Activated naive CD4-positive, alpha-beta T cell treated with anti-CD3 and anti-CD28 coated beads for 36 hours (primary cell): ENCODE measurements at regions not wholly inside any gene's neighbourhood (a gene's known extent, or its start where the extent isn't known, plus 50 kb on each side); places are given as distances from the start of the nearest gene placed in this dataset.
A peak's percentile ranks its signal among the peaks of the same experiment; 100 is the strongest.

Experiments
- CTCF ChIA-PET: fragments of 350-600 bp; sonication (Branson Sonifier 250); formaldehyde crosslinking; loops from one replicate; lab custom pipeline; 2021; ENCODE audit warnings: antibody characterized with exemption; lab: Charles Lee
- DNase-seq: peaks from one replicate; pipeline ENCODE4 v3.0.0-alpha.2; 2020
- H3K27ac Mint-ChIP-seq: one replicate; pipeline ENCODE4 v1.8.0; 2021; ENCODE audit warnings: mild to moderate bottlenecking, mixed read lengths
- H3K27me3 Mint-ChIP-seq: one replicate; pipeline ENCODE4 v1.8.0; 2021; ENCODE audit warnings: low read depth, mixed read lengths
- H3K36me3 Mint-ChIP-seq: one replicate; pipeline ENCODE4 v1.8.0; 2021; ENCODE audit warnings: low read depth, mixed read lengths
- H3K4me1 Mint-ChIP-seq: one replicate; pipeline ENCODE4 v1.8.0; 2021; ENCODE audit warnings: low read depth, mixed read lengths
- H3K4me3 Mint-ChIP-seq: one replicate; pipeline ENCODE4 v1.8.0; 2021; ENCODE audit warnings: mild to moderate bottlenecking, moderate library complexity, mixed read lengths
- H3K9me3 Mint-ChIP-seq: one replicate; pipeline ENCODE4 v1.8.0; 2021; ENCODE audit warnings: mixed read lengths
- intact Hi-C: fragments of 100-400 bp; cut with micrococcal nuclease; formaldehyde crosslinking; loops from one replicate; pipeline ENCODE4 v1.15.1; 2023

DNA sequence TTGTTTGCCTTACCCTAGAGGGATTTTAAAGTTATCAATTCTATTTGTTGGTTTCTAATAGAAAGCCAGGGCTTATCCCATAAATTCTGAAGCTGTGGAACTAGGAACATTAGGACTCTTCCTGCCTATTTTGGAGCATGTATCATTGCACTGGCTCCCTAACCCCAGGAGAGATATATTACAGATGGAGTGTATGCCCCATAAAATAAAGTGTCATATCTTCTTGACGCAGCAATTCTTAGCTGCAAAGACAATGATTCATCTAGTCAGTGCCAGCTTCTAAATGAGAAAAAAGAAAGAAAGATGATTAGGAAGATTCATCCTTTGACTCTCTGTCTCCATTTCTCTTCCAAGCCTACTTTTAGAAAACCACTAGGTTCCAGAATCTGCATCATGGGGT is 74.8 kb upstream of the MAGI1 start:
- CTCF ChIA-PET: no interaction called here
- Mint-ChIP-seq H3K27me3 (peaks cover 7% of the 10 kb centered on the region), H3K36me3 (no peaks in the 10 kb centered on the region), H3K4me3 (no peak overlapping the region), H3K27ac (no peak overlapping the region), H3K4me1 (no peaks in the 10 kb centered on the region), H3K9me3 (no peaks in the 10 kb centered on the region)
- DNase-seq: no peak
- intact Hi-C loops: no loop called here

DNA sequence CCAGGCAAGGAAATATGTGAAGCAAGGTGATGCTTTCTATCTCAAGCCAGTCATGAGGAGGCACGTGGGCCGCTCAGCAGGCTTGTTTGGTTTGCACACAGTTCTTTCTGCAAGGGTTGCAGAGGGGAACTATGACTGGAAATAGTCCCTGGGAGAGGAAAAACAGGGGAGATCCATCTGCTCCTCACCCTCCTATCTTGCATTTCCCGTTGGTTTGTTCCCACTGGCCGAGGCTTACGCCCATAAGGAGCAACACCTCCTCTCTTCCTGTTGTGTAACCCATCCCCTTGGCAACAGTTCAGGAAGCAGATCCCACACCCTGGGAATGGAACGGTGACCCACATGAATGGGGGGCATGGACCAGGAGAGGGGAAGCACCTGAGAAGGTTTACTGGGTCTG is 72.1 kb upstream of the MAGI1 start:
- Mint-ChIP-seq H3K36me3 (no peaks in the 10 kb centered on the region), H3K9me3 (no peaks in the 10 kb centered on the region), H3K4me3 (no peak overlapping the region), H3K4me1 (no peaks in the 10 kb centered on the region), H3K27ac (no peak overlapping the region), H3K27me3 (peaks cover 4% of the 10 kb centered on the region)
- CTCF ChIA-PET: no interaction called here
- intact Hi-C loops: no loop called here
- DNase-seq: no peak

DNA sequence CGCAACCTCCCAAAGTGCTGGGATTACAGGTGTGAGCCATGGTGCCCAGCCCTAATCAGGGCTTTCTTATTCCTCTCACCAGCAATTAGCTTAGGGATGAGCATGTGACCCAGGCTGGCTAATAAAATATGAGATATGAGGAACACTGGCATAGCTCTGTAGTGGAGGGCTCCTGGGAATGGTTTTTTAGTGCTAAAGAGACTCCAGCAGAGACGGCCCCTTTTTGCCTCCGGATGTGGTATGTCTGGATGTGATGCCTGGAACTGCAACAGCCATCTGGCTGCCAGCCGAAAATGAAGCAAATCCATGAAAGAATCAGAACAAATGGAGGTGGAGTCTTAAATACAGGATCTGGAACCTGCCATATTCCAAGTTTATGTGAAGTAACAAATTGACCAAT is 69.1 kb upstream of the MAGI1 start:
- no peak for DNase-seq
- Mint-ChIP-seq H3K4me3 (no peak overlapping the region), H3K36me3 (no peaks in the 10 kb centered on the region), H3K27ac (no peak overlapping the region), H3K27me3 (peaks cover 4% of the 10 kb centered on the region), H3K9me3 (no peaks in the 10 kb centered on the region), H3K4me1 (no peaks in the 10 kb centered on the region)
- intact Hi-C loops: no loop called here
- CTCF ChIA-PET: interaction anchor here (0.7 kb wide), 1 partner anchor 1940 kb away, joined by 3 read pairs; no protein-coding TSS in a partner anchor

DNA sequence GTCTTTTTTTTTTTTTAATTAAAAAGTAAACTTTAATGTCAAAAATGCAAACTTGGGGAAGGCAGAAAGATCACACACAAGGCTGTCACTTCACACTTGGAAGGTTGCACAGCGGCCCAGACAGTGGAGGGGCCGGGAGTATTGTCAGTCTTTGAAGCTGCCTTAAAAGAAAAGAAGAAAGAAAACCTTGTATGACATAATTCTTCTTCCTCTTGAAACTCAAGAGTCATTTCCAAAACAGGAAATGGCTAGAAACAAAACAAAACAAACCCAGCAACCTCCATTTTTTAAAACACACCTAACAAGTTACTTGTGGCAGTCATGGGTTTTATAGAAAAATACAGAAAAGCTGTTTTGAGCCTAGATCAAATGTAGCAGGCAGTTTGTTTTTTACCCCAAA is 68.1 kb upstream of the MAGI1 start:
- intact Hi-C loops: no loop called here
- Mint-ChIP-seq H3K36me3 (no peaks in the 10 kb centered on the region), H3K4me3 (no peak overlapping the region), H3K4me1 (no peaks in the 10 kb centered on the region), H3K27me3 (peaks cover 6% of the 10 kb centered on the region), H3K27ac (no peak overlapping the region), H3K9me3 (no peaks in the 10 kb centered on the region)
- DNase-seq: peak; percentile 6
- CTCF ChIA-PET: interaction anchor here (0.7 kb wide), 1 partner anchor 11 kb away, joined by 4 read pairs; no protein-coding TSS in a partner anchor

DNA sequence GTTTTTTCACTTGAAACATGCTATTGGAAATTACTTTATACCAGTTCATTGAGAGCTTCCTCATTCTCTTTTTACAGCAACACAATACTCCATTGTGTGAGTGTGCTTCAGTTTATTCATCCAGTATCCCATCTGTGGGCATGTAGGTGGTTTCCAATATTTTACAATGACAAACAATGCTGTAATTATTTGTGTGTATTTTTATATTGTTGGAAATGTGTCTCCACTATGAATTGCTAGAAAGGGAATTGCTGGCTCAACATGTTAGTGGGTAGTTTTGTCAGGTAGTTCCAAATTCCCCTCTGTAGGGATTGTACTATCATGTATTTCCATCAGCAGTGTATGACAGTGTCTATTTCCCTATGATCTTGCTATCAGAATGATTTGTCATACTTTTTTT is 65.8 kb upstream of the MAGI1 start:
- Mint-ChIP-seq H3K27ac (no peak overlapping the region), H3K36me3 (no peaks in the 10 kb centered on the region), H3K4me3 (no peak overlapping the region), H3K9me3 (no peaks in the 10 kb centered on the region), H3K4me1 (no peaks in the 10 kb centered on the region), H3K27me3 (peaks cover 2% of the 10 kb centered on the region)
- no peak for DNase-seq
- CTCF ChIA-PET: no interaction called here
- intact Hi-C loops: no loop called here

DNA sequence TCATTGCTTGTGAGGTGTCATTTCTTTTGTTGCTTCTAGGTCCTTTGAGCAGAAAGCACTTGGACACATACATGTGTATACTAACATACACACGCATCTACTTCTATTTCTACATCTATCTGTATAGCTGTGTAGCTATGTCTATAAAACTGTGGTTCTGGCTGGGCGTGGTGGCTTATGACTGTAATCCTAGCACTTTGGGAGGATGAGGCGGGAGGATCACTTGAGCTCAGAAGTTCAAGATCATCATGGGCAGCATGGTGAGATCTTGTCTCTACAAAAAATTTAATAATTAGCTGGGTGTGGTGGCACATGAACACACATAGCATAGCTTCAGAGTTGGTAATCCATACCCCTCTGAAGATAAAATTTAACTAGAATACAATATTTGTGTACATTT is 65.0 kb upstream of the MAGI1 start:
- CTCF ChIA-PET: no interaction called here
- DNase-seq: no peak
- no peaks in the 10 kb centered on the region for H3K4me1 Mint-ChIP-seq
- H3K27ac Mint-ChIP-seq: no peak overlapping the region
- intact Hi-C loops: no loop called here
- no peak overlapping the region for H3K4me3 Mint-ChIP-seq
- H3K27me3 Mint-ChIP-seq: peaks cover 2% of the 10 kb centered on the region
- H3K36me3 Mint-ChIP-seq: no peaks in the 10 kb centered on the region
- no peaks in the 10 kb centered on the region for H3K9me3 Mint-ChIP-seq

DNA sequence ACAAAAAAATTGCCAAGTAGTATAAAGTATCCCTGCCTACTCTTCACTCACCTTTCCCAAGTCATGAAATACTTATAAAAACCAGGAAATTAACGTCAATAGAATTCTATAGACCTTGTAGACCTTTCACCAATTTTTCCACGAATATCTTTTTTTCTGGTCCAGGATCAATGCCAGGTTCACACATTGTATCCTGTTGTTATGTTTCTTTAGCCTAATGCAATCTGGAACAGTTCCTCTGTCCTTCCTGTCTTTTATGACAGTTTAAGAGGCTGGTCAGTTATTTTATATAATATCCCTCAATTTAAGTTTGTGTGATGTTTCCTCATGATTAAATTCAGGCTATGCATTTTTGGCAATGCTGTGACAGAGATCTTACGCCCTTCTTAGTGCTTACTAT is 63.2 kb upstream of the MAGI1 start:
- Mint-ChIP-seq H3K9me3 (no peaks in the 10 kb centered on the region), H3K27me3 (peaks cover 2% of the 10 kb centered on the region), H3K4me3 (no peak overlapping the region), H3K4me1 (no peaks in the 10 kb centered on the region), H3K36me3 (no peaks in the 10 kb centered on the region), H3K27ac (no peak overlapping the region)
- DNase-seq: no peak
- intact Hi-C loops: no loop called here
- CTCF ChIA-PET: no interaction called here

DNA sequence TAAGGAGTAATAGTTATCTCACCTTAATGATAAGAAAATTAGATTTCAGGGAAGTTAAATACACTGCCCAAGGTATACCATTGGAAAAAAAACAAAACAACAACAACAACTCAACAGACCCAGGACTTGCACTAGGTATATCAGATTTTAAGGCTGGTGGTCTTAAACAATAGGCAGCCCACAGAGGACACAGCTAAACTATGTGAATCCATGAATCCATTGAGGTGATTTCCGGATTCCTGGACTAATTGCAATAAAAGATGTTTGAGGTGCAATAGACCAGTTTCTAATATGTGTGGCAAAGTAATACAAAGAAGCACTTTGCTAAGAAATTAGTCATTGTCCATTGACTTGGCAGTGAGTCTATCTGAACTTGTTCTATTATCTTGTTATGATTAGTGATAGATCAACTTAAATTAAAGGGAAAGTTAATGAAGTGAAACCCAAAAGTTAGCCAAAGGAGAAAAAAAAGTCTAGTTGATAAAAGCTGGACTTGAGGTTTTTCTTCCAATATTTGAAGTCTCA is 60.9 kb upstream of the MAGI1 start:
- H3K4me1 Mint-ChIP-seq: no peaks in the 10 kb centered on the region
- intact Hi-C loops: no loop called here
- H3K4me3 Mint-ChIP-seq: no peak overlapping the region
- DNase-seq: no peak
- no peaks in the 10 kb centered on the region for H3K9me3 Mint-ChIP-seq
- no peak overlapping the region for H3K27ac Mint-ChIP-seq
- peaks cover 2% of the 10 kb centered on the region for H3K27me3 Mint-ChIP-seq
- CTCF ChIA-PET: no interaction called here
- H3K36me3 Mint-ChIP-seq: no peaks in the 10 kb centered on the region

DNA sequence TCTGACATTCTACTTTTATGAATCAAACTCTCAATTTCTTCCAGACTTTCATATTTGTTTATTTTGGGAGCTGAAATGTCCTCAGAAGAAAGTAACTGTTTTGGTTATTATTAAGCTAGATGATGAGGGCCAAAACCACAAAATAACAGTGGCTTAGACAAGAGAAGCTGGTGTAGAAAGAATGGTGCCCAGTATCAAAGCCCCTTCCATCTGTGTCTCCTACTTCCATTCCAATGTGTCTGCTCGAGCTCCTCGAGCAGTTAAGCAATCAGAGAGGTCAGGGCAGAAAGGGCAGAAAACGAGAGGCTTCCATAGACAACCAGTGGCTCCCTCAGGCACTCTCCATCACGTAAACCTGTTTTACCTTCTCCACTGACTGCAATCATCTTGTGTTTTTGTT is 59.7 kb upstream of the MAGI1 start:
- no peak overlapping the region for H3K4me3 Mint-ChIP-seq
- no peaks in the 10 kb centered on the region for H3K4me1 Mint-ChIP-seq
- H3K36me3 Mint-ChIP-seq: no peaks in the 10 kb centered on the region
- no peak for DNase-seq
- peaks cover 2% of the 10 kb centered on the region for H3K27me3 Mint-ChIP-seq
- no peaks in the 10 kb centered on the region for H3K9me3 Mint-ChIP-seq
- intact Hi-C loops: no loop called here
- CTCF ChIA-PET: no interaction called here
- H3K27ac Mint-ChIP-seq: no peak overlapping the region

DNA sequence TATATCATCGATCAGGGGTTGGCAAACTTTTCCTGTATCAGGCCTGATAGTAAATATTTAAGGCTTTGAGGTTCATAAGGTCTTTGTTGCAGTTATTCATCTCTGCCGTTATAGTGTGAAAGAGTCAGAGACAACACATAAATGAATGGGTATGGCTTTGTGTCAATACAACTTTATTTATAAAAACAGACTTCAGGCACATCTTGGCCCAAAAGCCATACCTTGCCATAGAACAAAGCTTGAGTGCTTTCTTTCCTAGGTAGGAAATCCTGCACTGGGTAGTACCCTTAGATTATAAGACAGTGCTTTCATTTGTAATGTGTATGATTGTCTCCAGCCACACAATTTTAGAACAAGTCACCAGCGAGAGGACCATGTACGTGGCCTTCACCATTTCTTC is 58.9 kb upstream of the MAGI1 start:
- no peaks in the 10 kb centered on the region for H3K9me3 Mint-ChIP-seq
- H3K27me3 Mint-ChIP-seq: peaks cover 2% of the 10 kb centered on the region
- no peak for DNase-seq
- intact Hi-C loops: no loop called here
- no peak overlapping the region for H3K4me3 Mint-ChIP-seq
- no peaks in the 10 kb centered on the region for H3K36me3 Mint-ChIP-seq
- no peak overlapping the region for H3K27ac Mint-ChIP-seq
- no peaks in the 10 kb centered on the region for H3K4me1 Mint-ChIP-seq
- CTCF ChIA-PET: interaction anchor here (0.6 kb wide), 1 partner anchor 873 kb away, joined by 4 read pairs; no protein-coding TSS in a partner anchor

DNA sequence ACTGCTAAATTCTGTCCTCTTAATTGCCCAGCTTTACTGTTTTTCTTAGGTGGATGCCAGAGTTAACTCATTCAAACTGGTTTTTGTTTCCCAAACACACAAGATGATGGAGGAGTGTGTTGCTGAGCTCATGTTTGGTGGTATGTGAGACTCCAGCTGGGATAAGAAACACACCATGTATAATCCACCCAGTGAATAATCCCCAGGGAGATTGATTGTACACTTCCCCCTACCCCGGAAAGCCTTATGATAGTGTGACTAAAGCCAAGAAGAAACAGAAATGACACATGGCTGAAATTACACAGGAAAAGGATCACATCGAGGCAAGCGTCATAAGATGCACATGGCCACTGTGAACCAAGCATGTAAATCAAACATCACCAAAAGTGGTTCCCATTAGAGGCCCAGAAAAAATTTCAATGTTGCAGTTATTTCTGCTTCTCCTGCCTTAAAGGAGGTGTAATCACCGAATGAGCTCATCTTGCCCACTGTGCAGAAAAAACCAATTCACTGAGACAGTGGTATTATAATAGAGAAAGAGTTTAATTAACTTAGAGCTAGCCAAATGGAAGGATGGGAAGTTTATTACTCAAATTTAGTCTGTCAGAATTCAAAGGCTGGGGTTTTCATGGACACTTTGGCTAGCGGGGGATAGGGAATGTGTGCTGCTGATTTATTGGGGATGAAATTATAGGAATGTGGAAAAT is 56.7 kb upstream of the MAGI1 start:
- H3K27ac Mint-ChIP-seq: no peak overlapping the region
- H3K4me1 Mint-ChIP-seq: no peaks in the 10 kb centered on the region
- no peak for DNase-seq
- no peaks in the 10 kb centered on the region for H3K9me3 Mint-ChIP-seq
- CTCF ChIA-PET: no interaction called here
- H3K27me3 Mint-ChIP-seq: no peaks in the 10 kb centered on the region
- intact Hi-C loops: no loop called here
- no peaks in the 10 kb centered on the region for H3K36me3 Mint-ChIP-seq
- H3K4me3 Mint-ChIP-seq: no peak overlapping the region

DNA sequence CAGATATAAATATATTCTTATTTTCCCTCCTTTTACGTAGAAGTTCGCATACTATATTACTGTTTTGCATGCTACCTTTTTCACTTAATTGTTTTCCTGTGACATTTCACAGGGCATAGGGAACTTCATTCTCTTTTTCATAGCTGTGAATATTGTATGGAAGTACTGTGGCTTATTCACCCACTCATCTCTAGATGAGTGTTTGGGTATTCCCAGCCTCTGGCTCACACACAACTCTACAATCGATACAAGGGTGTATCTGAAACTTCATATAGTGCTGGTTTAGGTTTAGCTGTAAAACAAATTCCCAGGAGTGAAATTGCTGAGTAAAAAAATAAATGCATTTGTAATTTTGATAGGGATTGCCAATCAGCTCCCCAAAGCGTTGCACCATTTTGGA is 55.3 kb upstream of the MAGI1 start:
- Mint-ChIP-seq H3K9me3 (no peaks in the 10 kb centered on the region), H3K27me3 (no peaks in the 10 kb centered on the region), H3K36me3 (no peaks in the 10 kb centered on the region), H3K27ac (no peak overlapping the region), H3K4me3 (no peak overlapping the region), H3K4me1 (no peaks in the 10 kb centered on the region)
- CTCF ChIA-PET: no interaction called here
- no peak for DNase-seq
- intact Hi-C loops: no loop called here

DNA sequence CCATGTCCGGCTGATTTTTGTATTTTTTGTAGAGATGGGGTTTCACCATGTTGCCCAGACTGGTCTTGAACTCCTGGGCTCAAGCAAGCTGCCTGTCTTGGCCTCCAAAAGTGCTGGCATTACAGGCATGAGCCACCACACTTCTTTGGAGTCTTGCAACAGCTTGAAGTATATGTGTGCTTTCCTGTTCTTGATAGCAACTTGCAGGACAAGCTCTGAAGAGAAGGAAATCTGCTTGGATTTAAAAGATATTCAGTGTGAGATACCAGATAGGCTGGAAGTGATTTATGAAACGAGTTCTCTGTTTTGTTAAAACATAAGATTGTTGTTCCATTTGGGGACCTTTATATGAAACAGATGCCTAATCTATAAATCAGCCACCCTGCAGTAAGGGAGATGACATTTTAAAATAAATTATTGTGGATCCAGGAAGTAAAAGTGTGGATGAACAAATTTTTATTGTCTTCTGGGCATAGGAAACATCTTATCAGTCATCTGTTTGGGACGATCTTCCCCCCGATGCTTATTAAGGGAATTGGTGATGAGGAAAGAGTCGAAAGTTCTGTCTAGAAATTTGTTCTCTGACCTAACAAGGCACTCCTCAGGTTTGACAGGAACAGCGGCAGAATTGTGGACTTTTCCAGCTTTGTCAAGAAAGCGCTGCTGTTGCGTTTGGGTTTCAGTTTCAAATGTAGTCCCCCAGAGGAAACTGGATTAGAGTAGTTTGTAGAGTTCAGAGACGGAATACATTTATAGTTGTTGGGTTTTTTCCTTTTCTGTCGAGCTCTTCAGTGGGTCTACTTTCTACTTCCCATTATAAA is 53.7 kb upstream of the MAGI1 start:
- CTCF ChIA-PET: no interaction called here
- intact Hi-C loops: no loop called here
- H3K4me3 Mint-ChIP-seq: no peak overlapping the region

More for the DNA sequence above, 53.7 kb upstream of the MAGI1 start:
- Mint-ChIP-seq H3K27ac (no peak overlapping the region), H3K9me3 (no peaks in the 10 kb centered on the region), H3K36me3 (no peaks in the 10 kb centered on the region), H3K4me1 (no peaks in the 10 kb centered on the region), H3K27me3 (no peaks in the 10 kb centered on the region)
- DNase-seq: no peak
